ENCODE measurements at regions not wholly inside any gene's neighbourhood (a gene's known extent, or its start where the extent isn't known, plus 50 kb on each side); places are given as distances from the start of the nearest gene placed in this dataset.

GRCh38 chr2:47696478-47696831 lies 86.5 kb upstream of the MSH6 start:
- no peak for TF ChIP-seq CTCF (IDR thresholded peaks at IDR 0.05)
- TF ChIP-seq POLR2A (IDR thresholded peaks at IDR 0.05) = no peak
